Ovary (tissue), 7 donors: ENCODE measurements at regions not wholly inside any gene's neighbourhood (a gene's known extent, or its start where the extent isn't known, plus 50 kb on each side); places are given as distances from the start of the nearest gene placed in this dataset.

Experiments
- DNase-seq, 5 donors: peaks; one replicate each; pipeline ENCODE4 v3.0.0-alpha.2; 2019 to 2020
- H3K27ac ChIP-seq, 2 donors: fragments of 200-600 bp; one replicate each; pipeline versions ENCODE4 v1.5.1 to v1.8.0; 2019 to 2022
- H3K27me3 ChIP-seq: fragments of 200-600 bp; one replicate; pipeline ENCODE4 v1.8.0; 2022
- H3K36me3 ChIP-seq: fragments of 200-600 bp; sonication (generic); one replicate; pipeline ENCODE4 v1.5.1; 2019
- H3K4me1 ChIP-seq: one replicate; pipeline ENCODE4 v1.8.1; 2013; ENCODE audit warnings: mild to moderate bottlenecking, moderate library complexity; ENCODE audit not compliant: insufficient read depth
- H3K4me3 ChIP-seq: fragments of 200-600 bp; sonication (generic); one replicate; pipeline ENCODE4 v1.5.1; 2017
- H3K9me3 ChIP-seq, 2 donors: fragments of 200-600 bp in 1 of 2; sonication (generic) in 1 of 2; one replicate each; pipeline versions ENCODE4 v1.5.1 to v1.8.1; 2013 to 2019; ENCODE audit warnings: mild to moderate bottlenecking in 1 of 2, moderate library complexity in 1 of 2
- EP300 ChIP-seq: sonication (generic); formaldehyde crosslinking; IDR thresholded peaks from one replicate; pipeline ENCODE4 v1.6.1; 2017; ENCODE audit warnings: antibody characterized with exemption
- POLR2A ChIP-seq: fragments of 450-650 bp; IDR thresholded peaks from one replicate; pipeline ENCODE4 v1.6.1; 2017; ENCODE audit warnings: antibody characterized with exemption, mild to moderate bottlenecking, moderate library complexity
- WGBS, 3 donors: extraction: QIAGEN DNeasy Blood & Tissue Kit in 1 of 3; methylation state at CpG; one replicate each; pipeline versions ENCODE4 v1.1.5 to v1.1.7; 2013 to 2017; 5-methylcytosine and 5-hydroxymethylcytosine counted together
- intact Hi-C, 4 donors: fragments of 100-400 bp; cut with DNase I; formaldehyde crosslinking; loops; one replicate each; pipeline versions ENCODE4 v1.11.0 to v1.15.1; 2022 to 2023
- TF ChIP-seq, protein P1 (sequence below), 3 donors: fragments of 450-650 bp in 2 of 3; fragments of 200-600 bp in 1 of 3; IDR thresholded peaks; one replicate each; pipeline versions ENCODE4 v1.5.1 to v1.8.0; 2016 to 2022; ENCODE audit warnings: antibody characterized with exemption in 3 of 3, mild to moderate bottlenecking in 1 of 3
- donor health status: DM: no; HTN: no; CAD: no; lungs with moderate emphysema.
- donor health status: DM: no; HTN: no; CAD: no.
- donor health status: Bipolar disorder and iron deficiency.
- donor health status: DM: no; HTN: no; CAD: no.
- donor health status: DM: yes; HTN: yes; CAD: no.

DNA sequence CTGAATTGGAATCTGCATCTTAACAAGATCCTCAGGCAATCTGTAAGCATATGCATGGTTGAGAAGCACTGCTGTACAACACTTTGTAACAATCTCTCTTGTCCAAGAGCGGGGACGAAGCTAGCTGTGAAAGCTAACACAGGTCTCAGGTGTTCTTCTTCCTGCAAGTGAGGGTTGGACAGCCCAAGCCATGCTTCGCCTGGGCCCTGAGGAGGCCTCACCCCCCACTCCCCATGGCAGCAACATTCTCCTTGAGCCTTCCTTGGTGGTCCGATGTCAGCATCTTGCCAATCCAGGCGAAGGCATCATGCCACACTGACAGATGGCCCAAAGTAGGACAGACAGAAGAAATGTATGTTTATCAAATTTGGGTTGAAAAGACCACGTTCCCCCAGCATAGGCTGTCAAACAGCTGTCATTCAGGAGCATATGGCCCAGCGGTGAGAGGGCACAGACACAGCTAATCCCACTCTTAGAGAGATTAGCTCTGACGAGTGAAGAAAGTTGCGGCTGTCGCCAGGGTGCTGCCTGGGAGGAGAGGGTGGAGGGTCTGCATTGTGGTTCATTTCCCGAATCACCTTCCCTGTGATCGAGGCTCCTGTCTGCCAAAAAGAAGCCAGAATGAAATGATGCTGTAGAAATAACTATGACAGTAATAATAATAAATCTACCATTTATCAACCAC lies 344.7 kb downstream of the MYCN start:
- Histone ChIP-seq H3K4me3 (no peak overlapping the region), H3K27ac (no peak overlapping the region), H3K4me1 (peaks cover 5% of the 10 kb centered on the region), H3K9me3 (no peaks in the 10 kb centered on the region), H3K36me3 (no peaks in the 10 kb centered on the region), H3K27me3 (no peaks in the 10 kb centered on the region)
- WGBS, 3 donors = 93 to 95% (median 94%) methylated on average over 12 of the region's 12 CpGs
- TF ChIP-seq, protein P1, sequence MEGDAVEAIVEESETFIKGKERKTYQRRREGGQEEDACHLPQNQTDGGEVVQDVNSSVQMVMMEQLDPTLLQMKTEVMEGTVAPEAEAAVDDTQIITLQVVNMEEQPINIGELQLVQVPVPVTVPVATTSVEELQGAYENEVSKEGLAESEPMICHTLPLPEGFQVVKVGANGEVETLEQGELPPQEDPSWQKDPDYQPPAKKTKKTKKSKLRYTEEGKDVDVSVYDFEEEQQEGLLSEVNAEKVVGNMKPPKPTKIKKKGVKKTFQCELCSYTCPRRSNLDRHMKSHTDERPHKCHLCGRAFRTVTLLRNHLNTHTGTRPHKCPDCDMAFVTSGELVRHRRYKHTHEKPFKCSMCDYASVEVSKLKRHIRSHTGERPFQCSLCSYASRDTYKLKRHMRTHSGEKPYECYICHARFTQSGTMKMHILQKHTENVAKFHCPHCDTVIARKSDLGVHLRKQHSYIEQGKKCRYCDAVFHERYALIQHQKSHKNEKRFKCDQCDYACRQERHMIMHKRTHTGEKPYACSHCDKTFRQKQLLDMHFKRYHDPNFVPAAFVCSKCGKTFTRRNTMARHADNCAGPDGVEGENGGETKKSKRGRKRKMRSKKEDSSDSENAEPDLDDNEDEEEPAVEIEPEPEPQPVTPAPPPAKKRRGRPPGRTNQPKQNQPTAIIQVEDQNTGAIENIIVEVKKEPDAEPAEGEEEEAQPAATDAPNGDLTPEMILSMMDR (IDR thresholded peaks at IDR 0.05) = no peak
- TF ChIP-seq POLR2A (no peak), EP300 (no peak)
- no peak for DNase-seq
- intact Hi-C loops = loop anchor here in 1 of 4 donors (5.0 kb wide), 1 partner anchor 648 kb away; no protein-coding TSS in a partner anchor

DNA sequence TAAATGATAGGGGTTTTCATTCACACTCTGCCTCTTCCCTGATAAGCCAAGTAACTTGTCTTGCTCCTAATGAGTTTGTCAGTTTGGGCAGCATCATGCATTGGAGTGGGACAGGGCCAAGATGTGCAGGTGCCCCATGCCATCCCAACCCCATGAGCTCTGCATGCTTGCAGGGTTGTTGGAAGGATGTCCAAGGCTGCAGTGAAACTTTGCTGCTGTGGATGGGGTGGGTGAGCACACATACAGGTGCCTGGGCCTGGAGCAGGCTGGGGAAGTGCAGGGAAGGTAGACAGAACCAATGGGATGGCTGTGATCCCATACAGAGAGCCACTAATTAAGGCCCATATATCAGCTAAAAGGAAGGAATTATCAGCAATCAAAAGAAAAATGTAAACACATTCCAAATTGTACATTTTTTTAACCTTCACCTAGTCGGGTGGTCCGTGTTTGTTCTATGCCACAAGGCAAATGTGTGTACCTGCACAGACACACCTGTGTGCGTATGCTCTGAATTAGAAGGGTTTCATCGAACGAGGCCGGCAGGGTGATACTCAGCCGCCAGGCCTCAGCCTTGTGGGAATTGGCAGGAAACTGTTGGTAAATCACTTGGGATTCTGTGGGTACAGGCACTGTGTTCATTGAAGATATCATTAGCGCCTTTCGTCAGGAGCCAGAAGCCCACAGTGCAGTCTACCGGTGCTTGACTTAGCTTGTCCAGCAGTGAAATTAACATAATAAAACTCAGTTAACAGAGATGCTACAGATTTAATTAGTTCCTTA lies 342.9 kb downstream of the MYCN start:
- no peaks in the 10 kb centered on the region for H3K27me3 ChIP-seq
- H3K4me3 ChIP-seq = no peak overlapping the region
- TF ChIP-seq, protein P1 (IDR thresholded peaks at IDR 0.05) = no peak
- TF ChIP-seq EP300 (no peak), POLR2A (no peak)
- no peaks in the 10 kb centered on the region for H3K36me3 ChIP-seq
- WGBS, 3 donors = 81 to 88% (median 84%) methylated on average over 10 of the region's 10 CpGs
- DNase-seq = no peak
- H3K27ac ChIP-seq = no peak overlapping the region
- H3K9me3 ChIP-seq = no peaks in the 10 kb centered on the region
- intact Hi-C loops = loop anchor here in 1 of 4 donors (2.0 to 5.0 kb wide), 2 partner anchors 344 to 646 kb away; no protein-coding TSS in a partner anchor
- peaks cover 5% of the 10 kb centered on the region for H3K4me1 ChIP-seq

DNA sequence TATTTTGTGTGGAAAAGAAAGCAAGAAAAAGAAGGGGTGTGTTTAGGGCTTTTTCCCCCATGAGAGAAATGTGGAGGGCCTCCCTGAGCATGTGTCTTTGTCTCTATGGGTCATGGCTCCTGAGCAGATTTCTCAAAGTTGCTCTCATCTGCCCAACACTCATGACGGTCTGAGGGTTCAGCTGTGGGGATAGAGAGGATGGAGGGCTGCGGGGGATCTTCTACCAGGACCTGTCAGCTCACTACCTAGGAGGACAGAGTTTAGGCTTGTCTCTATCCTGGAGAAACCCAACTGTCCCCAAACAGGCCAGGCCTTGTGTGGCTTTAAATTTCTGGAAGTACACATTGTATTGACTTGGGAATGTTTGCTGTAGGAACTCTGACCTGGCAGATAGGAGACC lies 342.2 kb downstream of the MYCN start:
- peaks cover 5% of the 10 kb centered on the region for H3K4me1 ChIP-seq
- TF ChIP-seq POLR2A (no peak), EP300 (no peak)
- TF ChIP-seq, protein P1 (IDR thresholded peaks at IDR 0.05) = no peak
- no peak overlapping the region for H3K27ac ChIP-seq
- intact Hi-C loops = loop anchor here in 1 of 4 donors (2.0 to 5.0 kb wide), 2 partner anchors 344 to 645 kb away; no protein-coding TSS in a partner anchor
- H3K27me3 ChIP-seq = no peaks in the 10 kb centered on the region
- no peaks in the 10 kb centered on the region for H3K36me3 ChIP-seq
- no peaks in the 10 kb centered on the region for H3K9me3 ChIP-seq
- no peak for DNase-seq
- 73 to 83% (median 77%) methylated on average over 2 of the region's 2 CpGs for WGBS, 3 donors
- H3K4me3 ChIP-seq = no peak overlapping the region

DNA sequence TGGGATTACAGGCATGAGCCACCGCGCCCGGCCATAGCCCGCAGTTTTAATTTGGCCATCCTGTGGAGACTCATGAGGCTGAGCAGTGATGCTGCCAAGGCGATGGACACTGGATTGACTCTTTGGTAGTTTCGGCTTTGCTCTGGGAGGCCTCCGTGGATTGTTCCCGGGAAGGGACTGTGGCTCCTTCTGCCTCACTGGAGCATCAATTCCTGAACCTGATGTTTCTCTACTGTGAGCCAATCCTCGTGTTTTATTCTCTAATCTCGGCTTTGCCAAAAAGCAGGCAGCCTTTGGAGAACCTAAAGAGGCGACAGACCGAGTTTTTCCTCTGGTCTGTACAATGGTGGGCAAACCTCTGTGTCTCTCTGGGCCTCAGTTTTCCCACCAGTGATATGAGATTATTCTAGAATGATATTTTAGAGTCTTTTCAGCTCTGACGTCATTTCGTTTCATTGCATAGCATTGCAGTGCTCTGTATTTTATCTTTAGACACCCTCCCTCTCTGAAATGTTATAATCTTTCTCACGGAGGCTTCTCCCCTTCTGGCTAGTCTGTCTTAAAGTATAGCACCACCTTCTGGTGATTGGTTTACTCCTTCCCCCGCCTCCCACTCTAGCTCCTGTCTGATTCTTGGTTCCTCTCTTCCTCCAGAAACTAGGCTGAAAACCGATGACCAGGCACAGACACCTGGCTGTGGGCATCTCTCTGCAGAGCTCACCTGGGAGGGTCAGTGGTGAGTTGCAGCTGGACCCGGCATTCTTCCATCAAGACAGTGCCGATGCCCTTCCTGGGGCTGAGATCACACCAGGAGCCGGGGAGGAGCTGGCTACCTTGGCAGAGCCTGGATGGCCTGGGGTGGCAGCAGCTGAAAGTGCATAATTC lies 341.3 kb downstream of the MYCN start:
- 59 to 63% (median 62%) methylated on average over 20 of the region's 20 CpGs for WGBS, 3 donors

More for the DNA sequence above, 341.3 kb downstream of the MYCN start:
- Histone ChIP-seq H3K36me3 (no peaks in the 10 kb centered on the region), H3K4me3 (no peak overlapping the region), H3K27ac (no peak overlapping the region), H3K27me3 (no peaks in the 10 kb centered on the region), H3K9me3 (no peaks in the 10 kb centered on the region), H3K4me1 (peaks cover 5% of the 10 kb centered on the region)
- peak in 2 of 5 donors; percentile 13 to 25 for DNase-seq
- intact Hi-C loops = loop anchor here in 1 of 4 donors (2.0 to 5.0 kb wide), 2 partner anchors 343 to 644 kb away; no protein-coding TSS in a partner anchor
- TF ChIP-seq, protein P1 (IDR thresholded peaks at IDR 0.05) = peak in 1 of 3 donors; percentile 24
- TF ChIP-seq POLR2A = no peak
